ENCODE measurements at regions not wholly inside any gene's neighbourhood (a gene's known extent, or its start where the extent isn't known, plus 50 kb on each side); places are given as distances from the start of the nearest gene placed in this dataset.

GRCh38 chr2:107338059-107338458 is 452.1 kb upstream of the ST6GAL2 start:
- no peak for TF ChIP-seq POLR2A (IDR thresholded peaks at IDR 0.05; ENCODE audit: low read length)
- TF ChIP-seq GATA1 (IDR thresholded peaks at IDR 0.05; ENCODE audit: low read depth, low read length): no peak

Measured in erythroblast (primary cell).